ENCODE measurements at regions not wholly inside any gene's neighbourhood (a gene's known extent, or its start where the extent isn't known, plus 50 kb on each side); places are given as distances from the start of the nearest gene placed in this dataset.
"Not testable (repeated sequence)": the region's sequence is repeated elsewhere in the genome, so short reads cannot be mapped to it uniquely, and the experiment has no call there.

DNA sequence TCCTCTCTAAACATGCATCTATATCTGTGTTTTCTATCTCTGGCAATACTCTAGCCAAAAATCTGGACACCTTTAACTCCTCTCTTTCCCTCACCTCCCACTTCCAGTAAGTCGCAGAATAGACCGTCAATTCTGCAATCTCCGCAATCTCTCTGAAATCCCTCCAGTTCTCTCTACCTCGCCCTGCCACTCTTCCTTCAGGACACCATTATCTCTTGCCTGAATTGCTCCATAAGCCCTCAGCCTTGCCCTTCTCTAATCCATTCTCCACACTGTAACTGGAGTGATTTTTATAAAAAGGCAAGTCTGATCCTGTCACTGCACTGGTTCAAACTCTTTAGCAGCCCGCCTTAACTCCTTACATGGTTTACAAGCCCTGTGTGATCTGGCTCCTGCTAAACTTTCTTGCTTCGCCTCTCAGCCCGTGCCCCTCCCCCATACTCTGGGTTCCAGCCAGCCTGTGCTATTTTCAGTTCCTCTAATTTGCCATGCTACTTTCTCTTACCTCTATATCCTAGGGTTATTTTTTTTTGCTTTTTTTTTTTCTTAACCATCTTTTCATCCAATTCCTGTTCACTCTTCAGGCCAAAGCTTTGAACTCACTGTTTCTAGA lies 73.0 kb upstream of the ARL17B start:
- DNase-seq; H3K27ac ChIP-seq; H4K20me1 ChIP-seq (ENCODE audit: insufficient read depth); H3K9ac ChIP-seq; H3K4me3 ChIP-seq; H2AFZ ChIP-seq; H3K4me1 ChIP-seq (ENCODE audit: insufficient read depth); H3K4me2 ChIP-seq (ENCODE audit: unreplicated experiment); H3F3A ChIP-seq (ENCODE audit: insufficient read depth); H3K9me2 ChIP-seq (ENCODE audit: insufficient read depth); H3K9me3 ChIP-seq (ENCODE audit: low read depth); in situ Hi-C loops (cut with MboI); H3K27me3 ChIP-seq (replicated peaks; ENCODE audit: insufficient read depth); H3K79me2 ChIP-seq (ENCODE audit: insufficient read depth); H3K36me3 ChIP-seq (ENCODE audit: low read depth): not testable (repeated sequence)
- no CpG with 5 or more reads among the region's 7 CpGs for WGBS, 2 experiments (ENCODE audit: low coverage in 1 of 2, low lambda C conversion rate in 2 of 2, missing lambda C conversion rate in 2 of 2)

- H3K9me3 ChIP-seq (ENCODE audit: low read depth); H3K9me2 ChIP-seq (ENCODE audit: insufficient read depth); H3K79me2 ChIP-seq (ENCODE audit: insufficient read depth); H3K9ac ChIP-seq; in situ Hi-C loops (cut with MboI); DNase-seq; H3K4me2 ChIP-seq (ENCODE audit: unreplicated experiment); H3K4me1 ChIP-seq (ENCODE audit: insufficient read depth); H2AFZ ChIP-seq; H3F3A ChIP-seq (ENCODE audit: insufficient read depth); H3K4me3 ChIP-seq; H3K27me3 ChIP-seq (replicated peaks; ENCODE audit: insufficient read depth); H3K27ac ChIP-seq; H4K20me1 ChIP-seq (ENCODE audit: insufficient read depth); H3K36me3 ChIP-seq (ENCODE audit: low read depth): not testable (repeated sequence)
- WGBS, 2 experiments (ENCODE audit: low coverage in 1 of 2, low lambda C conversion rate in 2 of 2, missing lambda C conversion rate in 2 of 2) = no CpG with 5 or more reads among the region's 2 CpGs
Observed at GRCh38 chr17:46430300-46430699, 68.7 kb upstream of the ARL17B start.

GRCh38 chr17:46429675-46430074 lies 68.1 kb upstream of the ARL17B start:
- H4K20me1 ChIP-seq (ENCODE audit: insufficient read depth); H3K4me1 ChIP-seq (ENCODE audit: insufficient read depth); H3K79me2 ChIP-seq (ENCODE audit: insufficient read depth); H3K9me3 ChIP-seq (ENCODE audit: low read depth); H3K27ac ChIP-seq; H3K4me3 ChIP-seq; H2AFZ ChIP-seq; H3K9me2 ChIP-seq (ENCODE audit: insufficient read depth); H3K9ac ChIP-seq; DNase-seq; H3K27me3 ChIP-seq (replicated peaks; ENCODE audit: insufficient read depth); H3F3A ChIP-seq (ENCODE audit: insufficient read depth); H3K36me3 ChIP-seq (ENCODE audit: low read depth); H3K4me2 ChIP-seq (ENCODE audit: unreplicated experiment); in situ Hi-C loops (cut with MboI): not testable (repeated sequence)
- no CpG with 5 or more reads among the region's 2 CpGs for WGBS, 2 experiments (ENCODE audit: low coverage in 1 of 2, low lambda C conversion rate in 2 of 2, missing lambda C conversion rate in 2 of 2)

DNA sequence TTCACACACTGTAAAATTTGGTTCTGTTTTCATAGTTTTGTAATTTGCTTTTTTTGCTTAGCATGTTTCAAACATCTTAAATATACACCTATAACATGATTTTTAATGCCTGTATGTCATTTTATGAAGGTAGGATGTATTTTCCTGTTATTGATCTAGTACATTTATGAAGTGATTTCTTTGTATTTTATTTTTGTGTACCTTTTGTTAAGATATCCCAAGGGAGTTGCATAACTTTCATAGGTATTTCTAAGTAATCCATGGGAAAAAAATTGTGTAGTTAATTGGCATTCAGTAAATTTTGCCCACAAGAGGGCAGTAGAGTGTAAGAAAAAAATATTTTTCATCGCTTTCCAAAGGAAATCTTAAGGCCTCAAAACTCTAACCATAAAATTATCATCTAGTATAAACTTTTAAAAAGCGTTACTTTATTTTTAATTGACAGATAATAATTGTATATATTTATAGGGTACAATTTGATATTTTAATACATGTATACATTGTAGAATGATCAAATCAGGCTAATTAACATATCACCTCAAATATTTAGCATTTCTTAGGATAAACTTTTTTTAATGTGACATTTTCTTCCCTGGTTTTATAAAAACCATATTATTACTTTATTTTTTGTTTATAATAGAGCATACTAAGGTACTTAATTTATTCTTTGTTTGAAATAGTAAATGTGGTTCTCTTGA lies 62.8 kb upstream of the ARL17B start:
- WGBS, 2 experiments (ENCODE audit: low coverage in 1 of 2, low lambda C conversion rate in 2 of 2, missing lambda C conversion rate in 2 of 2) = 0% methylated on average over 1 of the region's 2 CpGs
- H3K27me3 ChIP-seq (replicated peaks; ENCODE audit: insufficient read depth); H3K9me2 ChIP-seq (ENCODE audit: insufficient read depth); H3K79me2 ChIP-seq (ENCODE audit: insufficient read depth); H3K4me3 ChIP-seq; in situ Hi-C loops (cut with MboI); H3F3A ChIP-seq (ENCODE audit: insufficient read depth); DNase-seq; H3K9ac ChIP-seq; H2AFZ ChIP-seq; H3K9me3 ChIP-seq (ENCODE audit: low read depth); H3K36me3 ChIP-seq (ENCODE audit: low read depth); H3K4me2 ChIP-seq (ENCODE audit: unreplicated experiment); H4K20me1 ChIP-seq (ENCODE audit: insufficient read depth); H3K27ac ChIP-seq; H3K4me1 ChIP-seq (ENCODE audit: insufficient read depth): not testable (repeated sequence)

DNA sequence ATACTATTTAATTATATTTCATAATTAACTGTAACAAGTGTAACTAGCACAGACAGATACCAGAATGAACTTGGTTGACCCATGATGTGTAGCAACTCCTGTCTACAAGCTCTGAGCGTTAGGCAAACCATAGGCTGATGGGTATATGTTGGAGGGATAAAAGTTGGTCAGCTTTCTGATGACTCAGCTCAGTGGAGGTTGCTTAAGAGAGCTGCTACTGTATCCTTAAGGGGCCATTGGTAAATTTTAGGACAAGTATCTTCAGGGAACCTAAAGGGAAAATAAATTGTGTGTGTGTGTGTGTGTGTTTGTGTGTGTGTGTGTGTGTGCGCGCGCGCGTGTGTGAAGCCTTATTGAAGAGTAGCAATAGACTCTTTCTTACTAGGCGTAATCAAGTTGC lies 56.3 kb upstream of the ARL17B start:
- H3K4me1 ChIP-seq (ENCODE audit: insufficient read depth); H3F3A ChIP-seq (ENCODE audit: insufficient read depth); H2AFZ ChIP-seq; H3K9ac ChIP-seq; H3K27ac ChIP-seq; in situ Hi-C loops (cut with MboI); H3K9me2 ChIP-seq (ENCODE audit: insufficient read depth); H3K79me2 ChIP-seq (ENCODE audit: insufficient read depth); H3K9me3 ChIP-seq (ENCODE audit: low read depth); H3K4me2 ChIP-seq (ENCODE audit: unreplicated experiment); H3K27me3 ChIP-seq (replicated peaks; ENCODE audit: insufficient read depth); H3K4me3 ChIP-seq; H3K36me3 ChIP-seq (ENCODE audit: low read depth); H4K20me1 ChIP-seq (ENCODE audit: insufficient read depth): not testable (repeated sequence)
- WGBS, 2 experiments (ENCODE audit: low coverage in 1 of 2, low lambda C conversion rate in 2 of 2, missing lambda C conversion rate in 2 of 2) = 80 to 85% methylated on average over 7 of the region's 7 CpGs
- peak; percentile 43 for DNase-seq

DNA sequence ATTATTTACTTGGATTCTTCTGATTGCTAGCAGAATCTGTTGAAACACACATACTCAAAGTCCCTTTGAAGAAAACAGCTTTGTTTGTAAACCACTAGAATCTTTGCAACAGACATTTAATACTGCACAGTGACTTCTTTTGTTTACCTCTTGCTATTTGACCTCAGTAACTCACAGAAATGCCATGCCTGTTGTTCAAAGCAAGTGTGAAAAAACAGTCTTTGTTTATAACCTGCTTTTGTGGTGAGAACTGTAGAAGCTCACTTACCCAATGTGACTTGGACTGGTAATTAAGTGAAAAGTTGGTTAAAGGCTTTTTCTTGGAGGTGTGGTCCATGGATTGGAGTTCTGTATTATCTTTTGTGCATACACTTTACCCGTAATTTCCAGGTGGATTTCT lies 55.7 kb upstream of the ARL17B start:
- 62 to 81% methylated on average over 1 of the region's 1 CpG for WGBS, 2 experiments (ENCODE audit: low coverage in 1 of 2, low lambda C conversion rate in 2 of 2, missing lambda C conversion rate in 2 of 2)
- H3K79me2 ChIP-seq (ENCODE audit: insufficient read depth); H3K4me2 ChIP-seq (ENCODE audit: unreplicated experiment); H3K9me3 ChIP-seq (ENCODE audit: low read depth); in situ Hi-C loops (cut with MboI); H3K27ac ChIP-seq; H3K9me2 ChIP-seq (ENCODE audit: insufficient read depth); H2AFZ ChIP-seq; H3K36me3 ChIP-seq (ENCODE audit: low read depth); H3K4me3 ChIP-seq; DNase-seq; H3F3A ChIP-seq (ENCODE audit: insufficient read depth); H3K27me3 ChIP-seq (replicated peaks; ENCODE audit: insufficient read depth); H4K20me1 ChIP-seq (ENCODE audit: insufficient read depth); H3K4me1 ChIP-seq (ENCODE audit: insufficient read depth); H3K9ac ChIP-seq: not testable (repeated sequence)

GRCh38 chr17:46414559-46414958 lies 53.0 kb upstream of the ARL17B start:
- H3K9ac ChIP-seq; H3K4me2 ChIP-seq (ENCODE audit: unreplicated experiment); in situ Hi-C loops (cut with MboI); H3K27ac ChIP-seq; H3K9me3 ChIP-seq (ENCODE audit: low read depth); H3K36me3 ChIP-seq (ENCODE audit: low read depth); H3K79me2 ChIP-seq (ENCODE audit: insufficient read depth); H3F3A ChIP-seq (ENCODE audit: insufficient read depth); DNase-seq; H3K4me3 ChIP-seq; H3K27me3 ChIP-seq (replicated peaks; ENCODE audit: insufficient read depth); H2AFZ ChIP-seq; H3K4me1 ChIP-seq (ENCODE audit: insufficient read depth); H4K20me1 ChIP-seq (ENCODE audit: insufficient read depth); H3K9me2 ChIP-seq (ENCODE audit: insufficient read depth): not testable (repeated sequence)
- 100% methylated on average over 1 of the region's 3 CpGs; no CpG with 5 or more reads in 1 of the 2 experiments for WGBS, 2 experiments (ENCODE audit: low coverage in 1 of 2, low lambda C conversion rate in 2 of 2, missing lambda C conversion rate in 2 of 2)

DNA sequence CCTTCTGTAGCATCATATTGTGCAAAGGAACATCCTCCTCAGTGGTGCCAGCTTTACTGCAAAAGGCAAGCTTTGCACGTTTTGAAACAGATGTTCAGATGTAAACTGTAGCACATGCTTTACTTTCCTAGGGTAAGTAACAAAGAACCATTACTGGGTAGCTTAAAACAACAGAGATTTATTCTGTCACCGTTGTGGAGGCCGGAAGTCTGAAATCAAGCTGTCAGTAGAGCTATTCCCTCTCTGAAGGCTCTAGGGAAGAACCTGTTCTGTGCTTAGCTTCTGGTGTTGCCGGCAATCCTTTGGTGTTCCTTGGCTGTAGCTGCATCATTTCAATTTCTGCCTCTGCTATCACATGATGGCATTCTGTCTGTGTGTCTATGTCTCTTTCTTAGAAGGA lies 50.6 kb upstream of the ARL17B start:
- H4K20me1 ChIP-seq (ENCODE audit: insufficient read depth); H3K4me2 ChIP-seq (ENCODE audit: unreplicated experiment); DNase-seq; H3K27me3 ChIP-seq (replicated peaks; ENCODE audit: insufficient read depth); H3K9me3 ChIP-seq (ENCODE audit: low read depth); H3K36me3 ChIP-seq (ENCODE audit: low read depth); H3K9ac ChIP-seq; H2AFZ ChIP-seq; H3K27ac ChIP-seq; H3K4me1 ChIP-seq (ENCODE audit: insufficient read depth); H3K9me2 ChIP-seq (ENCODE audit: insufficient read depth); in situ Hi-C loops (cut with MboI); H3K4me3 ChIP-seq; H3K79me2 ChIP-seq (ENCODE audit: insufficient read depth); H3F3A ChIP-seq (ENCODE audit: insufficient read depth): not testable (repeated sequence)
- 91 to 94% methylated on average over 3 of the region's 4 CpGs for WGBS, 2 experiments (ENCODE audit: low coverage in 1 of 2, low lambda C conversion rate in 2 of 2, missing lambda C conversion rate in 2 of 2)
